GM20000 (cell line): ENCODE measurements at regions not wholly inside any gene's neighbourhood (a gene's known extent, or its start where the extent isn't known, plus 50 kb on each side); places are given as distances from the start of the nearest gene placed in this dataset.

ENCODE experiments used
- DNase-seq: peaks from one replicate; pipeline ENCODE4 v3.0.0; 2012; ENCODE audit warnings: low spot score
- CTCF ChIP-seq: IDR thresholded peaks from 2 replicates; pipeline ENCODE4 v1.5.1; 2012; ENCODE audit warnings: mild to moderate bottlenecking, control low read depth; ENCODE audit errors: extremely low read depth, missing control alignments

GRCh38 chr17:37801171-37801570 is 56.3 kb upstream of the HNF1B start:
- no peak for TF ChIP-seq CTCF
- no peak for DNase-seq

DNA sequence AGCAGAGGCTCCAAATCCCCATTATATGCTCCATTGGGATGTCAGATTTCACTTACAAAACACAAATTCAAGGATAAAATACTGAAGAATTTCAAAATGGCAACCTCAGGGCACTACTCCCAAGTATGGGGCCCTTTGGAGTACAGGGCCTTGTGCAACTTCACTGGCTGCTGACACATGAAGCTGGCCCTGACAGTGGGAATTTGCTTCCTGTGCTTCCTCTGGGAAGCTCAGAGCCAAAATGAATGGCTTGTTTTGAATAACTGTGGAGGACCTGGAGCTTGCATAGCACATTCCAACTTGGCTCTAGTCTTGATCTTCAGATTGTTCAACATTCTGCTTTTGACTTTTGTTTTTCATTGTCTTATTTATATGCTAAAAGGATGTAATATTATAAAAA is 52.3 kb upstream of the HNF1B start:
- TF ChIP-seq CTCF = no peak

DNA sequence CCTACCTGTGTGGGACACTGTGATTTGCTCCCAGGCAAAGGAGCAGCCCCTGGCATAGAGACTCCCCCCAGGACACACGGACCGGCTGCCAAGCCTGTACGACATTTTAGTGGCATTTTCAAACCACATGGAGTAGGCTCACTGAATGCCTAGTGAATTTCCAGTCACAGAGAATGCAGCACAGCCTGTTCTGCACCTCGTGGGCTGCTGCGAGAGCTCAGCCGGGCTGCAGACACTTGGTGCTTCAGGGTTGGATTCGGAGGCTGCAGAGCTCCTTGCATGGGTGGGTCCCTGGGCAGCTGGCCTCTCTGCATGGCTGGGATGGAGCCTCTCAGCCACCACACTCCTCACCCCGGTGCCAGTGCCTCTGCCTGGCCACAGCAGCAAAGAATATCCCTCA is 51.2 kb upstream of the HNF1B start:
- no peak for TF ChIP-seq CTCF
- no peak for DNase-seq

More for the DNA sequence above, 52.3 kb upstream of the HNF1B start:
- DNase-seq = no peak
